NCI-H2227 (cell line): ENCODE measurements at regions not wholly inside any gene's neighbourhood (a gene's known extent, or its start where the extent isn't known, plus 50 kb on each side); places are given as distances from the start of the nearest gene placed in this dataset.
A peak's percentile ranks its signal among the peaks of the same experiment; 100 is the strongest.

Experiments used
- DNase-seq: peaks from one replicate; lab custom pipeline; 2025; ENCODE audit not compliant: unreplicated experiment; lab: John Stamatoyannopoulos, UW

DNA sequence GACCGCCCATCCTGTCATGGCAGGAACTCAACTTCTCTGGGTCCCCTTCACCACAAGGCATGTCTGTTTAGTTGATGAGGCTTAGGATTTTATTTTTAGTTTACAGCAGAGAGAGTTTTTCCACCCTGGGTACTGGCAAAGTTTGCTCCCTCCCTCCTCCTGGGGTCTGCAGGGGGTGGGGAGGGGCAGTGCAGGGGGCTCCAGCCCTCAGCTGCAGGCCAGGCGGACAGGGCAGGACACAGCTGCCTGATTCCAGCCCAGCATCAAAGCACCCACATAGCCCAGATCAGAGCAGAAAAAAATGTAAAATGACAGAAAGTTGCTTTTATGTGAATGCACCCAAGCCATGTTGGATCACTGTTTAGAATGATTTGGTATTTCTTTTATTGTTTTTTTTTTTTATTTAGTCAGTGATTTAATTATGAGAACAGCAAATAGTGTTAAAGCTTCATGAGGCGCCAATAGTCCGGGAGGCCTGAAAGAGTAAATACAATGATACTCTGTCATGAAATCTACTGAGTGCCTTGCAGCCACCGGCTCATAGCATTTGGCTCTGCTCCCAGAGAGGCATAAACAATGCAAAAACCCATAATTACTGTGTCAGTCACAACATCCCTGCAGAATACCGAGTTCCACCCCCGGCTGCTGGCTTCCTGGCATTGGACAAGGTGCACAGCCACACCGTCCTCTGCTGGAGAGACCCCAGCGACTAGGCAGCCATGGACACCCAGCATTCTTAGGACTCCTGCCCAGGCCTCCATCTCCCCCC lies 923.5 kb downstream of the UQCRFS1 start:
- peak; percentile 98 for DNase-seq

DNA sequence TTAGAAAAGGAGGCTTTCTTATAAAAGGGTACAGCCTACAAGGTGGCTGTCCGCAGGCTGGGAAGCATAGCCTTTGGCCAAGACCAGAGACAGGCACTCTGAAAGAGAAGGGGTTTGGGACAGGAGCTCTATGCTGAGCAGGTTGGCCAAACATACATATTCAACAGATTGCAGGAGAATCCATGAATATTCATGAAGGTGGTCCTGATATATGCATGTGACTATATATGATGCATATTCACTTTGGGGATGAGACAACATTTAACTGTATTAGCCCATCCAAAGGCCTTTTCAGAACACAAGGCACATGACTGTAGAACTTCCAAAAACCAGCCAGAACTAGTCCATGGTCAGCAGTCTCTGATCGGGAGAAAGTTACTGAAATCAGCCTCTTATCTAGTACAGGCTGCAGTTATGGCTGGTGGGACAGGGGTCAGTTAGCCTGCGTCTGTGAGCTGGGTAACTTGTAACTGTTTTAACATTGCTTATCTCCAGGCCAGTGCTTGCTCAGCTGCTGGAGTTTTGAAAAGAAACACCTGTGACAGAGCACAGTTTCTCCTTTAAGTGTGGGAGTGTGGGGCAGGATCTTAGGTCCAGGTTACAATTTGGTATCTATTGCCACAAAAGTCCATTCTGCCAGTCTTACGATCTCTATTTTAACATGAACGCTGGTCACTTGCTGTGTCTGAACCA lies 924.2 kb downstream of the UQCRFS1 start:
- no peak for DNase-seq

DNA sequence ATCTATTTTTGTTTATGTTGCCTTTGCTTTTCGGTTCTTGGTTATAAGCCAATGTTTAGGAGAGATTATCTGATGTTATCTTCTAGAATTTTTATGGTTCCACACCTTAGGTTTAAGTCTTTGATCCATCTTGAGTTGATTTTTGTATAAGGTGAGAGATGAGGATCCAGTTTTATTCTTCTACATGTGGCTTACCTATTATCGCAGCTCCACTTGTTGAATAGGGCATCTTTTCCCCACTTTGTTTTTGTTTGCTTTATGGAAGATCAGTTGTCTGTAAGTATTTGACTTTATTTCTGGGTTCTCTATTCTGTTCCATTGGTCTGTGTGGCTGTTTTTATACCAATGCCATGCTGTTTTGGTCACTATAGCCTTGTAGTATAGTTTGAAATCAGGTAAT lies 927.0 kb downstream of the UQCRFS1 start:
- DNase-seq, result no peak

DNA sequence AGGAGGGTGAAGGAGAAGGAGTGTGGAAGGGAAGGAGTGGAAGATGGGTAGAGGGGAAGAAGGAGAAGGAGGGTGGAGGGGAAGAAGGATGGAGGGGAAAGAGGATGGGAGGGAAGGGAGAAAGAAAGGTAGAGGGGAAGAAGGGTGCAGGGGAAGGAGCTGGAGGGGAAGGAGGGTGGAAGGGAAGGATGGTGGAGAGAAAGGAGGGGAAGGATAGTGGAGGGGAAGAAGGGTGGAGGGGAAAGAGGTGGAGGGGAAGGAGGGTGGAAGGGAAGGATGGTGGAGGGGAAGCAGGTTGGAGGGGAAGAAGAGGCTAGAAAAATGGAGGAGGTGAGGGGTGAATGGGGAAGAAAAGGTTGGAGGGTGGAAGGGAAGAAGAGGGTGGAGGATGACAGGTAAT lies 927.9 kb downstream of the UQCRFS1 start:
- DNase-seq, result no peak

DNA sequence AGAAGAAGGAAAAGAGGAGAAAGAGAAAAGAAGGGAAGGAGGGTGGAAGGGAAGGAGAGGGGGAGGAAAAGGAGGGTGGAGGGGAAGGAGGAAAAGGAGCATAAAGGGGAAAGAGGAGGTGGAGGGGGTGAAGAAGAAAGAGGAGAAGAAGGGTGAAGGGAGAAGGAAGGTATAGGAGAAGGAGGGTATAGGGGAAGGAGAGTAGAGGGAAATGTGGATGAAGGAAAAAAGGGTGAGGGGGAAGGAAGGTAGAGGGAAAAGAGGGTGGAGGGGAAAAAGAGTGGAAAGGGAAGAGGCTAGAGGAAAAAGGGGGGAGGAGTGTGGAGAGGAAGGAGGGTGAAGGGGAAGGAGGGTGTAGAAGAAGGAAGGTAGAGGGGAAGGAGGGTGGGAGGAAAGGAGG lies 928.6 kb downstream of the UQCRFS1 start:
- DNase-seq, result no peak

DNA sequence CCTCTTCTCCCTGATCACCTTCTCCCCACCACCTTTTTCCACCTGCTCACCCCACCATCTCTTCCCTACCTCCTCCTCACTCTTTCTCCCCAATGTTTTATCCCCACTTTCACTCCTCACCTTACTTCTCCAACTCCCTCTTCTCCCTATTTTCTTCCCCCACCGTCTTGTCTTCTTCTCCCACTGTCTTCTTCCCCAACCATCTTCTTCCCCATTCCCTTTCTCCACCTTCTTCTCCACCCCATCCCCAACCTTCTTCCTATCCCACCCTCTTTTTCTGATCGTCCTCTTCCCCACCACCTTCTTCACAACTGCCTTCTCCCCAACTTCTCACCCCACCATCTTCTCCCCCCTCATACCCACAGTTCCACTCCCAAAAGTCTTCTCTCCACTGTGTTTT lies 929.4 kb downstream of the UQCRFS1 start:
- DNase-seq, result no peak

DNA sequence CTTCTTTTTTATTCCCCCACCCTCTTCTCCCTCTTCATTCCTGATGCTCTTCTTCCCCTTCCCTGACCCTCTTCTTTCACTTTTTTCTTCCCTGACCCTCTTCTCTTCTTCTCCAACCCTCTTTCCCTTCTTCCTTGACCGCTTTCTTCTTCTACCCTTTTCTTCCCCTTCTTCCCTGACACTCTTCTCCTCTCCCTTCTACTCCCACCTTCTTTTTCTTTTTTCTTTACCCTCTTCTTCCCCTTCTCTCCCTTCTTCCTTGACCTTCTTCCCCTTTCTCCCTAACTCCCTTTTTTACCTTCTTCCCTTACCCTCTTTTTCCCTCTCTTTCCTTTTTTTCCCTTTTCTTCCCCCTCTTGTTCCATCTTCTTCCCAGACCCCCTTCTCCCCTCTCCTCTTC lies 931.3 kb downstream of the UQCRFS1 start:
- DNase-seq, result no peak

DNA sequence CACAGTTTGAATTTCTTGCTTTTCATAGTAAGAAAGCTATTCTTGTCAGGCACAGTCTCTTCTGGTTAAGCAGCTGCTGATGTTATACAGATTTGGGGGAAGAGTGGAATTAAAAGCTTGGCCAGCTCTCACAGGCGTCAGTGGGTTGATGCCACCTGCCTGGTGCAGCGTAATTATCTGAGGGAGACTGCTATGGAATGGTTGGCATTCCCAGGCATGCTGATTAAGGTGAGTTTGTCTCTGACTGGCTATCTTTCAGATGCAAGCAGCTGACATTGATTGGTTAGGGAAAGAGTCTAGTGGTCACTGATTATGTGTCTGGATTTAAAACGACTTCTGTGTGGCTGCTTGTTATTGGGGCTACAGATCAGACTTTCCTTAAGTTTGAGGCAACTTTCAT lies 948.4 kb downstream of the UQCRFS1 start:
- DNase-seq, result no peak

DNA sequence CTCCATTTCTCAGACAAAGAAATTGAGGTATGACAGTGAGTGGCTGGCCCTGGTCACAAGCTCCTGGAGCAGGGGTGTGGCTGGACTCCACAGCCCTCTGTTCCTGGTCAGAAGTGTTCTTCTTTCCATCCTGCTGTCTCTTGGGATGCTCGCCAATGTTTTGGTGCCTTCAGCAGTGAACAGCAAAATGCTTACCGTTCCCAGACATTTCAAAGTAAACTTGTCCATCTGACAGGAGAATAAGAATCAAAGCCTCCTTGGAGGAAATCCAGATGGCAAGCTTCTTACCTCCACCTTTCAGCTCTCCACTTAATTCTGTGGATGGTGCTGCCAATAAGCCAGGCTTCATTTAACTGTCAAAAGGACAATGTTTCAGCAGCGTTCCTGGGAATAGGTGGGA lies 954.1 kb downstream of the UQCRFS1 start:
- DNase-seq, result no peak

DNA sequence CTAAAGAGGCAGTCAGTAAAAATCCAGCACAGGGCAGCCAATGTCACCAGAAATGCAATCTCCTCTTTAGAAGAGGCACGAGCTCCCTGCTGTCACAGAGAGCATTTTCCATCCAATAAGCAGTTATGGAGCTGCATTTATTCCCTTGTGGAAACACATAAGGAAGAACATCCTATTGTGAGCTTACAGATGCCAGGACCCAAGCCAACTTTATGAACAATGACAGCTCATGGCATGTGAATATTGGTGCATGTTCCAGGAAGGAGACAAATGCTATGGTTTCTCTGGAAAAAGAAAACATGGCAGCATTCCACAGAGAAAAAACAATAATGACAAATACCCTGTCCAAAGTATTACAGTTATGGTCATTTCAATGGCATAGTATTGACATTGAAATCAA lies 955.6 kb downstream of the UQCRFS1 start:
- no peak for DNase-seq

DNA sequence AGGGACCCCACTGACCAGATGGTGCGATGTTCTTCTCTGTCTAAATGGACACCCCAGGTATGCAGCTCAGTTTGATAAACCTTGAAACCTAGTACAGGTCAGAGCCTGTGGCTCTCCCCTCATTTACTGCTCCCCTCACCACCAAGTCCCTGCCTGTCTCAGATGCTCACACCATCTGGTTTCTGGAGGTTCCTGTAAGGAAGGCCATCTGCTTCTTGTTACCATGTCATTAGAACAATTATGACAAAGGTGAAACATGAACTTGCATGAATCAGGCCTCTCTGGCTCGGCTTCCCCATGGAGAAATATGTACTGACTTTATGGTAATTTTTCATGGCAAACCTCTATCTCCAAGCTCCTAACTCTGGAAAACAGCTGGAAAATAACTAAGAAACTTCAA lies 965.7 kb downstream of the UQCRFS1 start:
- no peak for DNase-seq

DNA sequence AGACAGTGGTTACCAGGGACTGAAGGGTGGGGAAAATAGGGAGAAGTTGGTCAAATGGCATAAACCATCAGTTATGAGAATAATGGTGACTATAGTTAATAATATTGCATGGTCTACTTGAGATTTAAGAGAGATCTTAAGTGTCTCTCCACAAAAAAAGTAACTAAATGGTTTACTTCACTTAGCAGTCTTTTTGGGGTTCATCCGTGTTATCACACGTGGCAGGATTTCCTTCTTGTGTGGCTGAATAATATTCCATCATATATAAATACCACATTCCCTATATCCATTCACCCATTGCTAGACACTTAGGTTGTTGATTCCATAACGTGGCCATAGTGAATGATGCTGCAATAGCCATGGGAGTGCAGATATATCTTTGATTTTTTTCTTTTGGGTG lies 967.0 kb downstream of the UQCRFS1 start:
- no peak for DNase-seq

DNA sequence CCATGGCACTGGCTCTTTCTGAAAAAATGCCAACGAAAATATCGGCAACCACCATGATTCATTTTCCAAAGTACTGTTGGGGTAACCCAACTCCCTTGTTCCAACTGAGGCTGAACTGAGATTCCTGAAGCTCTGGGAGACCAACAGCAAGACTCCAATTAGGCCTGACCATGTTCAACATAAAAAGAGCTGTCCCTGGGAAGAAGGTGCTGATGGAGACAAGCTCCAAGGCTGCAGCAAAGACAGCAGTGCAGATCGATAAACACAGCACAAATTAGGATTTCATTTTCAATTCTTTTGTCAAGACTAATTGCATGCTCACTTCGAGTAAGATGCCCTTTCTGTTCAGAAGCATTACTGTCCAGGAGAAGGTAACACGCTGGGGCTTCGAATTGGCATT lies 968.0 kb downstream of the UQCRFS1 start:
- DNase-seq, result peak; percentile 60

DNA sequence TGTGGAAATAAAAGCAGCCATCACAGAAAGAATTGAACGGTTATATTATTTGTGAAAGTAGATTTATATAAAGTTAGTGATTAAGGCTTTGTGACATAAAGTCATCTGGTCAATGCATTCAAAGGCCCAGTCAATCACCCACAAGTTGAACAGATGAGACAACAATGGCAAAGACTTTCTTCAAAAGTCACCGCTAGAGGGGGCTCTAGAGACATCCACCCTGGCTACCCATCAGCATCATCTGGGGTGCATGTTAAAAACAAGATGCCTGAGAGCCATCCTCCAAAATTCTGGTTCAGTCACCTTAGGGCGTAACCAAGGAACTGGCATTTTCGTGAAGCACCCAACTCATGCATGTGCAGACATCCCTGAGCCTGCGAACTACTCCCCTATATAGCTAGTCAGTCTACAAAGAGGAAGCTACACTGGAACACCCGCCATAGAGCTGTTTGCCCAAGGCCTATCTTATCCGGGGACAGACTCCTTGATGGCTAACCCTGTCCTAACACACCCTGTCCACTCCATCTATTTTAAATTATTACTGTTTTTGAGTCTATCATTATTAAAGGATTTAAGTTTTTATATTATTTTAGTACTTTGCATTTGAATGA lies 970.5 kb downstream of the UQCRFS1 start:
- peak; percentile 71 for DNase-seq

DNA sequence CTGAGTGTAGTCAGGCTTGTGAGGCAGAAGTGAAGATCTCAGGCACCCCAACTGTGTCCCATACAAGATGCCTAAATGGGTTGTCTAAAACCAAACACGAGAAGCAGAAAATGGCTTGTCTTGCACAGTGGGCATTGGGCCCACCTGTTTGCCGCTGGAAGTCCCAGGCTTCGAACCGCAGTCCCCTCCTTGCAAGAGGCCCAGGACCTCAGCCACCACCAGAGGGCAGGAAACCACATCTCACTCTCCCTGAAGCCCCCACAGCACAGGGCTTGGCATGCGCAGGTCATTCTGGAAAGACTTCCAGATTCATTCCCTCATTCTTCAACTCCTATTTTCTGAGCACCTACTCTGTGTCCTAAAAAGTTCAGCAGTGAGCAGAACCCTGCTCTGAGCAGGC lies 973.7 kb downstream of the UQCRFS1 start:
- DNase-seq, result peak; percentile 72

DNA sequence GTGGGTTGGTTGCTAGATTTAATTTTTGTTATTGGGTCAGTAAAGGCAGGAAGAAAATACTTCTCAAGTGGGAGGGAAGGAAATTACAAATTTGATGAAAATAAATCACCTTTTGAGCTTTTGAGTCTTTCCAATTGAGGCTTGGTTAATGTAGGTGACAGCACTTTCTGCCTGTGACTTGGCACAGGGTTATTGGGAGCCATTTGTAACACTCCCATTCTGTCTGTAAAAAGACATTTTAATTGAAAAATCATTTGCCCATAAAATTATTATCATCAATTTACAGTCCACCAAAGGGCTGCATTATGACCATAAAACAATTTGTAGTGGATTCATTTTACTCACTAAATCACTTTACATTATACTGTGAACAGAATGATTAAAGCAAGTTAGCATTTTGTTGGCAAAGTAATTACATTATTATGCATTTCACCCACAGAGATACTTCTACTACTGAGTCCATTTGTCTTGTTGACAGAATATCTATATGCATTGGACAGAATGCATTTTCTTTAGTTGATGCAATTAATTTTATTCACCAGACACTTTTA lies 974.6 kb downstream of the UQCRFS1 start:
- no peak for DNase-seq

DNA sequence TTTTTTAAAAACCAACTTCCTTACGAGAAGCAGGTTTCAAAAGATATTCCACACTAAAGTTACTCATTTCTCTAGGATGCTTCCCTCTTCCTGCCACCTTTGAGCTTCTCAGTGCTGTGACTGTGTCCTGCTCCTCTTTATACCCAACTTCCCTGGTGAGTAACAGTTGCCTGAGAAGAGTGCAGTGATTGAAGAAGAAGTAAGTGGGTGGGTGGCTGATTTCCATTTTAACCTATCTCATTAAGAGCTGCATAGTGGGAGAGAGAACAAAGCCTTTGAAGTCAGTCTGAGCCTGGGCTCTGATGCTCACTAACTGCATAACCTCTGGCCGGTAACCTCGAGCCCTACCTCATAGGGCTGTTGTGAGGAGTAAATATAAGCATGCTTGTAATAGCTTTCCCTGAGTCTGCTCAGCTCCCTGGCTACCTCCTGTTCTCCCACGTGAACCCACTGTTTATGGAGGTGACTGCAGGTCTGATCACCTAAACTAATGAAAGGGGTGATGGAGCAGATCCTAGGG lies 977.3 kb downstream of the UQCRFS1 start:
- no peak for DNase-seq

DNA sequence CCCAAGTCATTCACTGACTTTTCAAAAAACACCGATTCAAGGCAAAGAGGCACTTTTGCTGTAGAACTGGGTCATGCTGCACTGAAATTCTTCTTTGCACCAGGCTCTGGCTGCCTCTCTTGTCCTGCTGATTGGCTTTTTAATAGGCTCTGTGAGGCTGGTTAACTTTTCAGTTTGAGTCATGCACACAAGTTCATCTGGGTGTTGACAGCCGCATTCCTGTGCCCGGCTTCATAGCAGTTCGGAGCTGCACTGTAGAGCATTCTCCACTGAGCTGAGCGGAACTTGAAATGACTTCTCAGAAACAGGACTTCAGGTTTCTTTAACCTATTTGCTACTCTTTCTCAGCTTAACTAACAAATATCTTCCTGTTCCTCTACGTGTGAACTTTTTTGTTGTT lies 978.3 kb downstream of the UQCRFS1 start:
- no peak for DNase-seq

DNA sequence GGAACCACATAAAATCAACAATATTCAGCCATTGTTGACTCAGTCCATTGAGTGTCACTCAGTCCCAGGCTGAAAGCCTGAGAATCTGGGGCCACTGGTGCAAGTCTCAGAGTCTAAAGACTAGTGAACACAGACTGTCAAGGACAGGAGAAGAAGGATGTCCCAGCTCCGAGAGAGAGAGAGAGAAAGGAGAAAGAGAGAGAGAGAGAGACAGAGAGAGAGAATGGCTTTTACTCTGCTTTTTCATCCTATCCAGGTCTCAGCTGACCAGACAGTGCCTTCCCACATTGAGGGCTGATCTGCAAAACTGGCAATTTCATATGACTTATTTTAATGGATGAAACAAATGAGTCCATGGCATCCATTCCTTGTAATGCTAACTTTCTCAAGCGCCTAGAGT lies 984.1 kb downstream of the UQCRFS1 start:
- no peak for DNase-seq

DNA sequence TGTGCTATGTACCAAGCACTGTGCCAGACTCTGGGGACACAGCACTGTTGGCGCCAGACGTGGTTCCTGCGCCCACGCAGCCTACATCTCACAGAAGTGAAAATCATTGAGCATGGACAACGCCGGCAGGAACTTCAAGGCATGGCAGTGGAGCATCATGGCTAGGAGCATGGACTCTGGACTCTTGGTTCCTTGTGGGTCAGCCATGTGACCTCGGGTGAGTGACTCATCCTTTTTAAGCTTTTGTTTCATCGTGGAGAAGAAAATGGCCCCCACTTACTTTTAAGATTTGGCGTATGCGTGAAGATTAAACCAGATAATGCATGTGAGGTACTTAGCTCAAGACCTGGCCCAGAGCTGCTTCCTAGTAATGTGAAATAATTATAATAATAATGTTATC lies 988.5 kb downstream of the UQCRFS1 start:
- DNase-seq, result no peak

DNA sequence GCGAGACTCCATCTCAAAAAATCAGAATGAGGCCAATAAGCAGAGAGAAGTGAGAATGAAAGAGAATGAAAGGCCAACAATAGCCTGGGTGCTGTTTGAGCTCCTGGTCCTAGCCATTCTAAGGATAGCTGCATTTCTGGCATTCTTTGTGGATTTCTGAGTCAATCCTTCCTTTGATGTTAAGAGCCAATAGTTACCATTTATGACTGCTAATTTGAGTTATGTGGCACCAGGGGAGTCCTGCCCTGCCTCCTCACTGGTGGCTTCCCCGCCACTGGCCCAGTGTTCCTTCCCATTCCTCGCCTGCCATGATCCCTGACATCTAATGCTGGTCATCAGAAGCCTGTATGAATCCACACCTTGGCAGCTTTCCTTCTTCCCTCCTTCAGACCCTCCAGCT lies 991.2 kb downstream of the UQCRFS1 start:
- DNase-seq, result no peak

DNA sequence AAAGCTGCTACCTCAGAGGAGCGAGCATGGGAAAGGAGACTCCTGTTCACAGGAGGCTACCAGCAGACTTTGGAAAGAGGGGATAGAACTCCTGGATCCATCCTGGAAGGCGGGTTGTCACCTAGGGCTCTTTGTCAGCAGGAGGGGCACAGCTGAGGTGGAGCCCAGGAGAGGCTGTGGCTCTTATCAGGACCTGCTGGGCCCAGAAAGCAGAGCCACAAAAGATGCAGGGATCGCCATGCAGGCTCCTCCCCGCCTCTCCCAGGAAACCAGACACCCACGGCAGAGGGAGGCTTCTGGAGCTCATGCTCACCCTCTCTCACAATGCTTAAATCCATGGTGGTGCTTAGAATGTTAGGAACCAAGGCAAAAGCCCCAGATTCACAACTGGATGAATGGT lies 994.2 kb downstream of the UQCRFS1 start:
- DNase-seq, result no peak
